K562 (cell line): ENCODE measurements at regions not wholly inside any gene's neighbourhood (a gene's known extent, or its start where the extent isn't known, plus 50 kb on each side); places are given as distances from the start of the nearest gene placed in this dataset.

Experiments used
- CBX2 ChIP-seq: fragments of 200-600 bp; sonication (generic); IDR thresholded peaks from one replicate; pipeline ENCODE4 v1.6.1; 2012; ENCODE audit warnings: mild to moderate bottlenecking, low read length, inconsistent platforms; ENCODE audit not compliant: insufficient read depth, poor library complexity, severe bottlenecking
- GTF2F1 ChIP-seq: IDR thresholded peaks from 2 replicates; pipeline ENCODE4 v1.6.1; 2011; ENCODE audit warnings: low read depth, low read length, improper control_type of control experiment
- NFYB ChIP-seq: IDR thresholded peaks from 2 replicates; pipeline ENCODE4 v1.6.1; 2011; ENCODE audit warnings: mild to moderate bottlenecking, moderate library complexity; ENCODE audit not compliant: insufficient read length; ENCODE audit errors: extremely low read depth
- TCF7L2 ChIP-seq: fragments of 150-350 bp; IDR thresholded peaks from 2 replicates; pipeline ENCODE4 v1.6.1; 2016; ENCODE audit warnings: low read depth, mild to moderate bottlenecking, low read length, moderate library complexity
- ZNF165 ChIP-seq: fragments of 250-450 bp; sonication (Bioruptor Pico); IDR thresholded peaks from 2 replicates; pipeline ENCODE4 v1.4.0; 2020; ENCODE audit warnings: borderline replicate concordance
- ZNF274 ChIP-seq: IDR thresholded peaks from 2 replicates; pipeline ENCODE4 v1.6.1; 2011; ENCODE audit warnings: low read depth, mild to moderate bottlenecking, low read length, moderate library complexity, borderline replicate concordance

DNA sequence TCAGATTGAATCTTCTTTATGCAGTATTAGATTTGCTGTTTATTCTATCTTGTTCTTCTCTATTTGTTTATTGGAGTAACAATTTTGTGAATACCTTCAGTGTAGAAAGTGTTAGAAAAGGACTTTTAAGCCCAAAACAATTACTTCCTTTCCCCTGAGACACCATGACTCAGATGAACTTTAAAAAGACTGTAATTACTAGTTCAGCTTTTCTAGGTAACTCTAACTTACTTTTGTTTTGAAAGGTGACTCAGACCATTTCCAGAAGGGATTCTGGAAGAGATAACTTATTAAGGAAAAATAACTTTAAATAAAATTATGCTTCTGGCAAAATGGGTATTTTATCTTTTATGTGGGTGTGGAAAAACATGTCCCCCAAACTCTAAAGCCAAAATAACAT is 561.5 kb upstream of the PCDH10 start:
- no peak for TF ChIP-seq NFYB
- TF ChIP-seq TCF7L2 = no peak
- TF ChIP-seq ZNF274 = no peak
- TF ChIP-seq GTF2F1 = no peak
- no peak for TF ChIP-seq CBX2
- no peak for TF ChIP-seq ZNF165 (CRISPR knock-in tag)
